ENCODE measurements at regions not wholly inside any gene's neighbourhood (a gene's known extent, or its start where the extent isn't known, plus 50 kb on each side); places are given as distances from the start of the nearest gene placed in this dataset.

- H3K36me3 ChIP-seq (ENCODE audit: control insufficient read depth, insufficient read depth, low read length), result no peaks in the 10 kb centered on the region
- POLR2A ChIA-PET, result no interaction called here
- Mint-ChIP-seq H3K9me3 (ENCODE audit: unreplicated experiment) (no peaks in the 10 kb centered on the region), H3K27ac (ENCODE audit: unreplicated experiment) (no peak overlapping the region), H3K36me3 (ENCODE audit: insufficient read depth, unreplicated experiment) (no peaks in the 10 kb centered on the region), H3K27me3 (ENCODE audit: insufficient read depth, unreplicated experiment) (peaks cover 27% of the 10 kb centered on the region), H3K4me1 (ENCODE audit: low read depth, unreplicated experiment) (no peaks in the 10 kb centered on the region), H3K4me3 (ENCODE audit: unreplicated experiment) (no peak overlapping the region)
- H3K27me3 ChIP-seq (replicated peaks; ENCODE audit: control insufficient read depth, insufficient read depth, low read length), result no peaks in the 10 kb centered on the region
- no peak overlapping the region for H3K4me3 ChIP-seq (ENCODE audit: low read depth, low read length)
- no TSS peak for BruUV-seq (replicated peaks)
- TF ChIP-seq, protein P1, sequence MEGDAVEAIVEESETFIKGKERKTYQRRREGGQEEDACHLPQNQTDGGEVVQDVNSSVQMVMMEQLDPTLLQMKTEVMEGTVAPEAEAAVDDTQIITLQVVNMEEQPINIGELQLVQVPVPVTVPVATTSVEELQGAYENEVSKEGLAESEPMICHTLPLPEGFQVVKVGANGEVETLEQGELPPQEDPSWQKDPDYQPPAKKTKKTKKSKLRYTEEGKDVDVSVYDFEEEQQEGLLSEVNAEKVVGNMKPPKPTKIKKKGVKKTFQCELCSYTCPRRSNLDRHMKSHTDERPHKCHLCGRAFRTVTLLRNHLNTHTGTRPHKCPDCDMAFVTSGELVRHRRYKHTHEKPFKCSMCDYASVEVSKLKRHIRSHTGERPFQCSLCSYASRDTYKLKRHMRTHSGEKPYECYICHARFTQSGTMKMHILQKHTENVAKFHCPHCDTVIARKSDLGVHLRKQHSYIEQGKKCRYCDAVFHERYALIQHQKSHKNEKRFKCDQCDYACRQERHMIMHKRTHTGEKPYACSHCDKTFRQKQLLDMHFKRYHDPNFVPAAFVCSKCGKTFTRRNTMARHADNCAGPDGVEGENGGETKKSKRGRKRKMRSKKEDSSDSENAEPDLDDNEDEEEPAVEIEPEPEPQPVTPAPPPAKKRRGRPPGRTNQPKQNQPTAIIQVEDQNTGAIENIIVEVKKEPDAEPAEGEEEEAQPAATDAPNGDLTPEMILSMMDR (IDR thresholded peaks at IDR 0.05; ENCODE audit: insufficient read depth in 1 of 2, low read depth in 1 of 2, low read length in 1 of 2, severe bottlenecking in 1 of 2, unreplicated experiment in 1 of 2), result no peak
- no peaks in the 10 kb centered on the region for H3K4me1 ChIP-seq
- CTCF ChIA-PET, result no interaction called here
- no peak for DNase-seq
- H3K9me3 ChIP-seq, result no peaks in the 10 kb centered on the region
- intact Hi-C loops (cut with micrococcal nuclease; ENCODE audit: unreplicated experiment), result no loop called here
These were observed 91.0 kb upstream of the PUM3 start for GRCh38 chr9:2934883-2935282.

DNA sequence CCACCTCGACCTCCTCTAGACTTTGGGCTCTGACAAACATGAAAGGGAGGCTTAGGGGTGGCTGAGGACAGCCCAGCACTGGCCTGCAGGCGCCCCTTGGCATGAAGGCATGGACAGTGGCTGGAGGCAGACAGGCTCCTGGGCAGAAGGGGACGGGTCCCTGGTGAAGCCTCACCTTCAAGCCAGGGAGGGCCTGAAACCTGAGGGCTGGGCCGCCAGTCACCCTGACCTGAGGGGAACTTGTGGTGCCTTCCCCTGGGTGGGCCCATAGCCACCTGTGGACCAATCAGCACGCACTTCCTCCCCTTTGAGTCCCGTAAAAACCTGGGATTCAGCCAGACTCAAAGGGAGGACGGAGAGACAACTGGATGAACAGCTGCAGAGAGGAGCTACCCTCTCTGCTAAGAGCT lies 90.4 kb upstream of the PUM3 start:
- no TSS peak for BruUV-seq (replicated peaks)
- Mint-ChIP-seq H3K27ac (ENCODE audit: unreplicated experiment) (no peak overlapping the region), H3K36me3 (ENCODE audit: insufficient read depth, unreplicated experiment) (no peaks in the 10 kb centered on the region), H3K4me3 (ENCODE audit: unreplicated experiment) (no peak overlapping the region), H3K4me1 (ENCODE audit: low read depth, unreplicated experiment) (no peaks in the 10 kb centered on the region), H3K9me3 (ENCODE audit: unreplicated experiment) (no peaks in the 10 kb centered on the region), H3K27me3 (ENCODE audit: insufficient read depth, unreplicated experiment) (peaks cover 27% of the 10 kb centered on the region)
- POLR2A ChIA-PET, result no interaction called here
- no peaks in the 10 kb centered on the region for H3K36me3 ChIP-seq (ENCODE audit: control insufficient read depth, insufficient read depth, low read length)
- TF ChIP-seq, protein P1 (IDR thresholded peaks at IDR 0.05; ENCODE audit: insufficient read depth in 1 of 2, low read depth in 1 of 2, low read length in 1 of 2, severe bottlenecking in 1 of 2, unreplicated experiment in 1 of 2), result no peak
- intact Hi-C loops (cut with micrococcal nuclease; ENCODE audit: unreplicated experiment), result no loop called here
- H3K9me3 ChIP-seq, result no peaks in the 10 kb centered on the region
- CTCF ChIA-PET, result no interaction called here
- no peak for DNase-seq
- no peaks in the 10 kb centered on the region for H3K27me3 ChIP-seq (replicated peaks; ENCODE audit: control insufficient read depth, insufficient read depth, low read length)
- H3K4me1 ChIP-seq, result no peaks in the 10 kb centered on the region
- H3K4me3 ChIP-seq (ENCODE audit: low read depth, low read length), result no peak overlapping the region

GRCh38 chr9:2933165-2934095 lies 89.5 kb upstream of the PUM3 start:
- H3K4me1 Mint-ChIP-seq (ENCODE audit: low read depth, unreplicated experiment), result no peaks in the 10 kb centered on the region
- H3K4me3 Mint-ChIP-seq (ENCODE audit: unreplicated experiment), result no peak overlapping the region
- no peak overlapping the region for H3K27ac Mint-ChIP-seq (ENCODE audit: unreplicated experiment)
- H3K27me3 ChIP-seq (replicated peaks; ENCODE audit: control insufficient read depth, insufficient read depth, low read length), result no peaks in the 10 kb centered on the region
- intact Hi-C loops (cut with micrococcal nuclease; ENCODE audit: unreplicated experiment), result no loop called here
- H3K4me1 ChIP-seq, result no peaks in the 10 kb centered on the region
- peaks cover 19% of the 10 kb centered on the region for H3K27me3 Mint-ChIP-seq (ENCODE audit: insufficient read depth, unreplicated experiment)
- H3K36me3 ChIP-seq (ENCODE audit: control insufficient read depth, insufficient read depth, low read length), result no peaks in the 10 kb centered on the region
- no TSS peak for BruUV-seq (replicated peaks)
- no peaks in the 10 kb centered on the region for H3K36me3 Mint-ChIP-seq (ENCODE audit: insufficient read depth, unreplicated experiment)
- H3K9me3 Mint-ChIP-seq (ENCODE audit: unreplicated experiment), result no peaks in the 10 kb centered on the region
- ChIA-PET CTCF (no interaction called here), POLR2A (no interaction called here)
- no peak overlapping the region for H3K4me3 ChIP-seq (ENCODE audit: low read depth, low read length)
- no peaks in the 10 kb centered on the region for H3K9me3 ChIP-seq
- DNase-seq, result no peak
- TF ChIP-seq, protein P1 (IDR thresholded peaks at IDR 0.05; ENCODE audit: insufficient read depth in 1 of 2, low read depth in 1 of 2, low read length in 1 of 2, severe bottlenecking in 1 of 2, unreplicated experiment in 1 of 2), result no peak
